Heart right ventricle (tissue), 16 donors: ENCODE measurements at regions not wholly inside any gene's neighbourhood (a gene's known extent, or its start where the extent isn't known, plus 50 kb on each side); places are given as distances from the start of the nearest gene placed in this dataset.

Source experiments
- ATAC-seq, 8 donors: fragments of 200-7000 bp; cut with Tn5 transposase; one replicate each; pipeline ENCODE4 v1.9.1; 2020; ENCODE audit warnings: mild to moderate bottlenecking in 8 of 8, moderate library complexity in 8 of 8, moderate number of reproducible peaks in 1 of 8
- DNase-seq, 2 donors: peaks; one replicate each; pipeline ENCODE4 v3.0.0-alpha.2; 2020
- H3K27ac ChIP-seq, 10 donors: fragments of 200-600 bp; sonication (generic) in 2 of 10; one replicate each; pipeline versions ENCODE4 v1.5.0 to v1.8.0; 2020 to 2022; ENCODE audit warnings: mild to moderate bottlenecking in 3 of 10
- H3K27me3 ChIP-seq, 7 donors: fragments of 200-600 bp; one replicate each; pipeline ENCODE4 v1.8.0; 2021 to 2022; ENCODE audit warnings: mild to moderate bottlenecking in 2 of 7
- H3K36me3 ChIP-seq, 9 donors: fragments of 200-600 bp; sonication (generic) in 1 of 9; one replicate each; pipeline versions ENCODE4 v1.5.0 to v1.8.0; 2020 to 2022; ENCODE audit warnings: mild to moderate bottlenecking in 2 of 9
- H3K4me1 ChIP-seq, 9 donors: fragments of 200-600 bp; sonication (generic) in 1 of 9; one replicate each; pipeline versions ENCODE4 v1.5.0 to v1.8.0; 2020 to 2022; ENCODE audit warnings: mild to moderate bottlenecking in 4 of 9
- H3K4me3 ChIP-seq, 10 donors: fragments of 200-600 bp; sonication (generic) in 2 of 10; one replicate each; pipeline versions ENCODE4 v1.5.0 to v1.8.0; 2020 to 2022; ENCODE audit warnings: mild to moderate bottlenecking in 7 of 10, moderate library complexity in 2 of 10
- H3K9me3 ChIP-seq, 11 donors: fragments of 200-600 bp in 10 of 11; sonication (generic) in 2 of 11; one replicate each; pipeline versions ENCODE4 v1.5.0 to v1.8.0; 2013 to 2022; ENCODE audit warnings: mild to moderate bottlenecking in 2 of 11, control low read depth in 1 of 11, moderate library complexity in 1 of 11
- WGBS, 2 donors: extraction: QIAGEN DNeasy Blood & Tissue Kit; methylation state at CpG; one replicate each; pipeline ENCODE4 v1.1.7; 2013; ENCODE audit warnings: inconsistent platforms in 1 of 2; 5-methylcytosine and 5-hydroxymethylcytosine counted together
- intact Hi-C, 10 donors: fragments of 100-400 bp; cut with DNase I; formaldehyde crosslinking; loops; one replicate each; pipeline versions ENCODE4 v1.11.1 to v1.14.2; 2022
- TF ChIP-seq, protein P1 (sequence below), 9 donors: fragments of 200-600 bp; sonication (generic) in 2 of 9; IDR thresholded peaks; one replicate each; pipeline versions ENCODE4 v1.5.0 to v1.8.0; 2021 to 2022; ENCODE audit warnings: antibody characterized with exemption in 9 of 9, mild to moderate bottlenecking in 5 of 9, moderate library complexity in 1 of 9
- donor health status: Arrhythmogenic right ventricular cardiomyopathy.
- donor health status: ischemic (EF 13 %, LVEDD 7.1; RV severe dilation, severe dysfunction).
- donor health status: healthy with polysubstance abuse.
- donor health status: DM: no; HTN: yes; CAD: no.
- donor health status: DM: no; HTN: no; CAD: no.
- donor health status: ischemic (EF 25% LVEDD 6.9; RV normal size, moderate dysfunction).
- donor health status: ischemic (EF 25% LVEDD 5.7; RV mildly dilated, moderate dysfunction).
- donor health status: healthy.
- donor health status: DM: yes; HTN: yes; CAD: no.
- donor health status: Ischemic cardiomyopathy.
- donor health status: ischemic (EF 35%, LVEDD 5.7; RV mildly dilated, moderate dysfunction).
- donor health status: nonischemic (EF 11% LVEDD 7.7; RV severe dilation, severe dysfunction).
- donor health status: DM: yes; HTN: yes; CAD: no.
- donor health status: PGD.
- donor health status: ischemic (EF 29% LVEDD 5.4; RV normal size, mild dysfunction).
- donor health status: nonischemic (EF 23%, LVEDD 6.1; RV moderate dilation, normal function).

GRCh38 chr15:73821181-73821580 is 52.2 kb upstream of the TBC1D21 start:
- Histone ChIP-seq H3K36me3 (no peaks in the 10 kb centered on the region), H3K4me3 (no peak overlapping the region), H3K27me3 (peaks cover 0 to 3% (median 0%) of the 10 kb centered on the region in 7 donors), H3K9me3 (no peaks in the 10 kb centered on the region), H3K27ac (no peak overlapping the region), H3K4me1 (no peaks in the 10 kb centered on the region)
- intact Hi-C loops = no loop called here
- ATAC-seq = no peak
- DNase-seq = no peak
- WGBS, 2 donors = 72 to 85% methylated on average over 2 of the region's 2 CpGs
- TF ChIP-seq, protein P1, sequence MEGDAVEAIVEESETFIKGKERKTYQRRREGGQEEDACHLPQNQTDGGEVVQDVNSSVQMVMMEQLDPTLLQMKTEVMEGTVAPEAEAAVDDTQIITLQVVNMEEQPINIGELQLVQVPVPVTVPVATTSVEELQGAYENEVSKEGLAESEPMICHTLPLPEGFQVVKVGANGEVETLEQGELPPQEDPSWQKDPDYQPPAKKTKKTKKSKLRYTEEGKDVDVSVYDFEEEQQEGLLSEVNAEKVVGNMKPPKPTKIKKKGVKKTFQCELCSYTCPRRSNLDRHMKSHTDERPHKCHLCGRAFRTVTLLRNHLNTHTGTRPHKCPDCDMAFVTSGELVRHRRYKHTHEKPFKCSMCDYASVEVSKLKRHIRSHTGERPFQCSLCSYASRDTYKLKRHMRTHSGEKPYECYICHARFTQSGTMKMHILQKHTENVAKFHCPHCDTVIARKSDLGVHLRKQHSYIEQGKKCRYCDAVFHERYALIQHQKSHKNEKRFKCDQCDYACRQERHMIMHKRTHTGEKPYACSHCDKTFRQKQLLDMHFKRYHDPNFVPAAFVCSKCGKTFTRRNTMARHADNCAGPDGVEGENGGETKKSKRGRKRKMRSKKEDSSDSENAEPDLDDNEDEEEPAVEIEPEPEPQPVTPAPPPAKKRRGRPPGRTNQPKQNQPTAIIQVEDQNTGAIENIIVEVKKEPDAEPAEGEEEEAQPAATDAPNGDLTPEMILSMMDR (IDR thresholded peaks at IDR 0.05) = no peak

DNA sequence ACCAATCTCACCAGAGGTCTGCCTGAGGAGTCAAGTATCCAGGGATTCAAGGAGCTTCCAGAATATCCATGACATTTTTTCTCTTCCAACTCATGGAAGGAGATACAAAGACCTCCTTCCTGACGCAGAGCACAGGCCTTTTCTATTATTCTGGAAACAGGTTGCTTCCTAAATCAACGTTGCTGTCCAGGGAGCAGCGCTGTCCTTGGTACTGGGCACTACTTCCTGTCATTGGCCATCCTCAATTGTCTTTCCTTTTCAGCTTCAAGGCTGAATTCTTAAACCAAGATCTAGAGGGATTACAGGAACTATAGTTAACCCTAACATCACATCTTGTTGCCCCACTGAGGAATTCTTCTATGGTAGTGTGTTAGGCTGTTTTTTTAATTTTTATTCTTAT is 50.4 kb upstream of the TBC1D21 start:
- intact Hi-C loops = no loop called here
- no peaks in the 10 kb centered on the region for H3K36me3 ChIP-seq
- TF ChIP-seq, protein P1 (IDR thresholded peaks at IDR 0.05) = no peak
- no peaks in the 10 kb centered on the region for H3K4me1 ChIP-seq
- H3K27me3 ChIP-seq = peaks cover 0 to 5% (median 0%) of the 10 kb centered on the region in 7 donors
- WGBS, 2 donors = 17 to 25% methylated on average over 3 of the region's 3 CpGs
- no peaks in the 10 kb centered on the region for H3K9me3 ChIP-seq
- ATAC-seq = no peak
- no peak overlapping the region for H3K4me3 ChIP-seq
- no peak overlapping the region for H3K27ac ChIP-seq
- no peak for DNase-seq
